GOT3 (cell line): ENCODE measurements at regions not wholly inside any gene's neighbourhood (a gene's known extent, or its start where the extent isn't known, plus 50 kb on each side); places are given as distances from the start of the nearest gene placed in this dataset.

Experiments used
- DNase-seq: peaks from one replicate; lab custom pipeline; 2025; ENCODE audit warnings: mixed read lengths; lab: John Stamatoyannopoulos, UW

GRCh38 chr21:38556390-38556789, 58.1 kb upstream of the ERG start:
- no peak for DNase-seq

- no peak for DNase-seq
Observed at GRCh38 chr21:38561205-38561604, 62.9 kb upstream of the ERG start.

- DNase-seq = no peak
Observed at GRCh38 chr21:38561613-38562581, 63.6 kb upstream of the ERG start.

- DNase-seq = no peak
Observed at GRCh38 chr21:38567335-38567969, 69.2 kb upstream of the ERG start.

GRCh38 chr21:38567970-38568360, 69.7 kb upstream of the ERG start:
- no peak for DNase-seq

- no peak for DNase-seq
Observed at GRCh38 chr21:38569733-38570132, 71.5 kb upstream of the ERG start.

- DNase-seq = no peak
Observed at GRCh38 chr21:38570596-38570995, 72.3 kb upstream of the ERG start.

- no peak for DNase-seq
Observed at GRCh38 chr21:38574895-38575575, 76.8 kb upstream of the ERG start.

- no peak for DNase-seq
Observed at GRCh38 chr21:38577887-38578286, 79.6 kb upstream of the ERG start.

GRCh38 chr21:38590449-38591217, 92.4 kb upstream of the ERG start:
- DNase-seq = no peak

- no peak for DNase-seq
Observed at GRCh38 chr21:38591218-38591537, 92.9 kb upstream of the ERG start.

GRCh38 chr21:38596264-38597042, 98.2 kb upstream of the ERG start:
- DNase-seq = no peak

- DNase-seq = no peak
Observed at GRCh38 chr21:38597421-38597820, 99.1 kb upstream of the ERG start.

GRCh38 chr21:38598413-38598812, 100.1 kb upstream of the ERG start:
- DNase-seq = no peak

GRCh38 chr21:38599381-38599975, 101.2 kb upstream of the ERG start:
- no peak for DNase-seq

- DNase-seq = no peak
Observed at GRCh38 chr21:38600106-38600505, 101.8 kb upstream of the ERG start.

- no peak for DNase-seq
Observed at GRCh38 chr21:38605236-38605635, 107.0 kb upstream of the ERG start.

- no peak for DNase-seq
Observed at GRCh38 chr21:38609580-38609979, 111.3 kb upstream of the ERG start.

- no peak for DNase-seq
Observed at GRCh38 chr21:38610623-38611251, 112.5 kb upstream of the ERG start.

GRCh38 chr21:38611277-38611676, 113.0 kb upstream of the ERG start:
- DNase-seq = no peak
